ENCODE measurements at regions not wholly inside any gene's neighbourhood (a gene's known extent, or its start where the extent isn't known, plus 50 kb on each side); places are given as distances from the start of the nearest gene placed in this dataset.

DNA sequence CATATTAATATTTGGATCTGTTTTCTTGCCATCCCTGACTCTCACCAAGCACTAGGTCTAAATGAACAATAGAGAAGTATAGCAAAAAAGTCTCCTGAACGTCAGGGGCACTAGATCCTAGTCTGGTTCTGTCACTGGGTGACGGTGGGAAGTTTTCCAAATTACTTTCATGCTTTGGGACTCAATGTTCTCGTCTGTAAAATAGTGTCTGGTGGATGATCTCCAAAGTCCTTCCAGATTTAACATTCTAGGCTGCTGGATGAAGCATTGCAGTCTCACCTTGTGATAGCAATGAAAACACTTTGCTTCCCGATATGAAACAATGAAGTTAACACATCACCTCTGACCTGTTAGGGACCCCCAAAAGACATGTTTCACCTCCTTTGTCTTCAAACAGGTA lies 199.3 kb downstream of the SEC61B start:
- no peak for TF ChIP-seq CTCF (IDR thresholded peaks at IDR 0.05)
- H3K9me3 ChIP-seq (ENCODE audit: control insufficient read depth, low read length), result no peaks in the 10 kb centered on the region
- no peaks in the 10 kb centered on the region for H3K4me1 ChIP-seq

GRCh38 chr9:99425124-99425523 lies 203.0 kb downstream of the SEC61B start:
- Histone ChIP-seq H3K4me2 (ENCODE audit: low read length) (no peak overlapping the region), H3K9me3 (ENCODE audit: control insufficient read depth, low read length) (no peaks in the 10 kb centered on the region), H3K79me2 (no peaks in the 10 kb centered on the region), H3K27ac (no peak overlapping the region), H3K4me1 (no peaks in the 10 kb centered on the region), H2AFZ (no peak overlapping the region), H3K4me3 (ENCODE audit: low read depth, low read length) (no peak overlapping the region), H3K9ac (no peak overlapping the region), H3K36me3 (ENCODE audit: control insufficient read depth, insufficient read depth, low read length) (no peaks in the 10 kb centered on the region), H3K27me3 (ENCODE audit: control insufficient read depth, insufficient read depth, low read length) (no peaks in the 10 kb centered on the region)
- no peak for TF ChIP-seq CTCF (IDR thresholded peaks at IDR 0.05)

More for the DNA sequence above, 199.3 kb downstream of the SEC61B start:
- H3K79me2 ChIP-seq, result no peaks in the 10 kb centered on the region
- no peak overlapping the region for H2AFZ ChIP-seq
- no peak overlapping the region for H3K4me2 ChIP-seq (ENCODE audit: low read length)
- H3K27me3 ChIP-seq (ENCODE audit: control insufficient read depth, insufficient read depth, low read length), result no peaks in the 10 kb centered on the region
- H3K36me3 ChIP-seq (ENCODE audit: control insufficient read depth, insufficient read depth, low read length), result no peaks in the 10 kb centered on the region
- no peak overlapping the region for H3K27ac ChIP-seq
- no peak overlapping the region for H3K9ac ChIP-seq
- no peak overlapping the region for H3K4me3 ChIP-seq (ENCODE audit: low read depth, low read length)

- Histone ChIP-seq H3K4me2 (ENCODE audit: low read length) (no peak overlapping the region), H3K9ac (no peak overlapping the region), H3K4me3 (ENCODE audit: low read depth, low read length) (no peak overlapping the region), H2AFZ (no peak overlapping the region), H3K4me1 (no peaks in the 10 kb centered on the region), H3K27ac (no peak overlapping the region), H3K27me3 (ENCODE audit: control insufficient read depth, insufficient read depth, low read length) (no peaks in the 10 kb centered on the region), H3K9me3 (ENCODE audit: control insufficient read depth, low read length) (no peaks in the 10 kb centered on the region), H3K79me2 (no peaks in the 10 kb centered on the region), H3K36me3 (ENCODE audit: control insufficient read depth, insufficient read depth, low read length) (no peaks in the 10 kb centered on the region)
- no peak for TF ChIP-seq CTCF (IDR thresholded peaks at IDR 0.05)
These were observed 204.1 kb downstream of the SEC61B start for GRCh38 chr9:99425923-99426842.

- H2AFZ ChIP-seq, result no peak overlapping the region
These were observed 205.2 kb downstream of the SEC61B start for GRCh38 chr9:99427260-99427659.

More at GRCh38 chr9:99427260-99427659, 205.2 kb downstream of the SEC61B start:
- TF ChIP-seq CTCF (IDR thresholded peaks at IDR 0.05), result no peak
- no peak overlapping the region for H3K27ac ChIP-seq
- H3K36me3 ChIP-seq (ENCODE audit: control insufficient read depth, insufficient read depth, low read length), result no peaks in the 10 kb centered on the region
- H3K79me2 ChIP-seq, result no peaks in the 10 kb centered on the region
- no peaks in the 10 kb centered on the region for H3K4me1 ChIP-seq
- H3K27me3 ChIP-seq (ENCODE audit: control insufficient read depth, insufficient read depth, low read length), result no peaks in the 10 kb centered on the region
- no peak overlapping the region for H3K4me2 ChIP-seq (ENCODE audit: low read length)
- H3K9ac ChIP-seq, result no peak overlapping the region
- H3K4me3 ChIP-seq (ENCODE audit: low read depth, low read length), result no peak overlapping the region
- H3K9me3 ChIP-seq (ENCODE audit: control insufficient read depth, low read length), result no peaks in the 10 kb centered on the region

Data from parathyroid adenoma (tissue), 2 donors.